Astrocyte (in vitro differentiated cells and primary cell): ENCODE measurements at regions not wholly inside any gene's neighbourhood (a gene's known extent, or its start where the extent isn't known, plus 50 kb on each side); places are given as distances from the start of the nearest gene placed in this dataset.

Experiments used
- DNase-seq: peaks from one replicate; pipeline ENCODE4 v3.0.0-alpha.2; 2010; ENCODE audit warnings: low read depth
- FAIRE-seq: peaks from 2 replicates; lab custom pipeline; 2011; peaks lifted over from hg19 to GRCh38; lab: Jason Lieb, UNC
- H2AFZ ChIP-seq: 2 replicates; pipeline ENCODE4 v1.6.0; 2012; ENCODE audit warnings: low read depth, low read length, inconsistent platforms
- H3K27ac ChIP-seq: 2 replicates; pipeline ENCODE4 v1.5.1; 2011; ENCODE audit warnings: low read depth, low read length, inconsistent platforms
- H3K27me3 ChIP-seq: 2 replicates; pipeline ENCODE4 v1.6.0; 2011; ENCODE audit warnings: low read length, inconsistent platforms; ENCODE audit not compliant: insufficient read depth
- H3K36me3 ChIP-seq: 2 replicates; pipeline ENCODE4 v1.5.1; 2011; ENCODE audit warnings: low read length, inconsistent platforms; ENCODE audit not compliant: insufficient read depth
- H3K4me1 ChIP-seq: 2 replicates; pipeline ENCODE4 v1.5.1; 2011; ENCODE audit warnings: low read length, inconsistent platforms; ENCODE audit not compliant: insufficient read depth
- H3K4me2 ChIP-seq: 2 replicates; pipeline ENCODE4 v1.6.0; 2012; ENCODE audit warnings: low read length, inconsistent platforms
- H3K4me3 ChIP-seq: 2 replicates; pipeline ENCODE4 v1.5.1; 2011; ENCODE audit warnings: low read depth, mild to moderate bottlenecking, low read length, inconsistent platforms; ENCODE audit not compliant: insufficient read depth
- H3K79me2 ChIP-seq: 2 replicates; pipeline ENCODE4 v1.6.0; 2012; ENCODE audit warnings: mild to moderate bottlenecking, low read length, inconsistent platforms; ENCODE audit not compliant: insufficient read depth
- H3K9ac ChIP-seq: 2 replicates; pipeline ENCODE4 v1.6.0; 2012; ENCODE audit warnings: mild to moderate bottlenecking, low read length, inconsistent platforms
- H3K9me3 ChIP-seq: 2 replicates; pipeline ENCODE4 v1.5.1; 2012; ENCODE audit warnings: low read depth, mild to moderate bottlenecking, low read length, inconsistent platforms; ENCODE audit not compliant: insufficient read depth
- H4K20me1 ChIP-seq: 2 replicates; pipeline ENCODE4 v1.6.0; 2012; ENCODE audit warnings: low read length, inconsistent platforms; ENCODE audit not compliant: insufficient read depth
- H3K27ac Mint-ChIP-seq: one replicate; pipeline ENCODE4 v1.8.0; 2021; ENCODE audit warnings: mild to moderate bottlenecking, mixed read lengths; ENCODE audit not compliant: unreplicated experiment
- H3K27me3 Mint-ChIP-seq: one replicate; pipeline ENCODE4 v1.8.0; 2021; ENCODE audit warnings: low read depth, mixed read lengths; ENCODE audit not compliant: unreplicated experiment
- H3K36me3 Mint-ChIP-seq: one replicate; pipeline ENCODE4 v1.8.0; 2021; ENCODE audit warnings: low read depth, mixed read lengths; ENCODE audit not compliant: unreplicated experiment
- H3K4me1 Mint-ChIP-seq: one replicate; pipeline ENCODE4 v1.8.0; 2021; ENCODE audit warnings: low read depth, mixed read lengths; ENCODE audit not compliant: unreplicated experiment
- H3K4me3 Mint-ChIP-seq: one replicate; pipeline ENCODE4 v1.8.0; 2021; ENCODE audit warnings: mild to moderate bottlenecking, moderate library complexity, mixed read lengths; ENCODE audit not compliant: unreplicated experiment
- H3K9me3 Mint-ChIP-seq: one replicate; pipeline ENCODE4 v1.8.0; 2021; ENCODE audit warnings: mild to moderate bottlenecking, mixed read lengths; ENCODE audit not compliant: unreplicated experiment
- CTCF ChIP-seq: IDR thresholded peaks from 2 replicates; pipeline ENCODE4 v1.5.1; 2011; ENCODE audit warnings: low read depth, mild to moderate bottlenecking, inconsistent platforms, low read length, moderate library complexity; ENCODE audit not compliant: insufficient read depth
- EZH2 ChIP-seq: IDR thresholded peaks from 2 replicates; pipeline ENCODE4 v1.6.1; 2012; ENCODE audit warnings: mild to moderate bottlenecking, low read length, inconsistent platforms; ENCODE audit not compliant: insufficient read depth

GRCh38 chr2:2796207-2796606 is 465.1 kb upstream of the MYT1L start:
- Histone ChIP-seq H3K4me3 (no peak overlapping the region), H3K4me2 (no peak overlapping the region), H3K36me3 (no peaks in the 10 kb centered on the region), H3K79me2 (no peaks in the 10 kb centered on the region), H2AFZ (no peak overlapping the region), H3K4me1 (no peaks in the 10 kb centered on the region), H3K27me3 (no peaks in the 10 kb centered on the region), H3K9ac (no peak overlapping the region), H3K9me3 (no peaks in the 10 kb centered on the region), H3K27ac (no peak overlapping the region), H4K20me1 (no peaks in the 10 kb centered on the region)
- Mint-ChIP-seq H3K36me3 (no peaks in the 10 kb centered on the region), H3K27me3 (peaks cover 41% of the 10 kb centered on the region), H3K4me1 (no peaks in the 10 kb centered on the region), H3K27ac (peak overlapping the region; percentile 41), H3K9me3 (peaks cover 2% of the 10 kb centered on the region), H3K4me3 (no peak overlapping the region)
- DNase-seq (no peak), FAIRE-seq (no peak)
- TF ChIP-seq CTCF (no peak), EZH2 (no peak)

GRCh38 chr2:2795438-2796091 is 464.5 kb upstream of the MYT1L start:
- no peak for FAIRE-seq
- peaks cover 2% of the 10 kb centered on the region for H3K9me3 Mint-ChIP-seq
- H3K27ac Mint-ChIP-seq: no peak overlapping the region

More at GRCh38 chr2:2795438-2796091, 464.5 kb upstream of the MYT1L start:
- H3K9me3 ChIP-seq: no peaks in the 10 kb centered on the region
- Mint-ChIP-seq H3K27me3 (peaks cover 40% of the 10 kb centered on the region), H3K4me1 (no peaks in the 10 kb centered on the region), H3K36me3 (no peaks in the 10 kb centered on the region), H3K4me3 (no peak overlapping the region)
- H3K36me3 ChIP-seq: no peaks in the 10 kb centered on the region
- H3K9ac ChIP-seq: no peak overlapping the region
- no peak for DNase-seq
- TF ChIP-seq EZH2 (no peak), CTCF (no peak)
- H3K79me2 ChIP-seq: no peaks in the 10 kb centered on the region
- no peaks in the 10 kb centered on the region for H4K20me1 ChIP-seq
- no peaks in the 10 kb centered on the region for H3K4me1 ChIP-seq
- no peak overlapping the region for H3K4me3 ChIP-seq
- no peak overlapping the region for H3K4me2 ChIP-seq
- no peaks in the 10 kb centered on the region for H3K27me3 ChIP-seq
- no peak overlapping the region for H2AFZ ChIP-seq
- no peak overlapping the region for H3K27ac ChIP-seq
